PC-9 (cell line): ENCODE measurements at regions not wholly inside any gene's neighbourhood (a gene's known extent, or its start where the extent isn't known, plus 50 kb on each side); places are given as distances from the start of the nearest gene placed in this dataset.
"Not testable (repeated sequence)": the region's sequence is repeated elsewhere in the genome, so short reads cannot be mapped to it uniquely, and the experiment has no call there.

Experiments used
- BruUV-seq: library from RNA; stranded (reverse); fragments of 400-500 nt; replicated peaks from 2 replicates; lab custom pipeline; 2021; lab: Mats Ljungman, UMichigan
- CTCF ChIA-PET: fragments of 300-600 bp; sonication (Branson Sonifier 250); formaldehyde crosslinking; loops from one replicate; lab custom pipeline; 2022; ENCODE audit warnings: antibody characterized with exemption; lab: Charles Lee
- POLR2A ChIA-PET: fragments of 300-600 bp; sonication (Branson Sonifier 250); formaldehyde crosslinking; loops from one replicate; lab custom pipeline; 2022; ENCODE audit warnings: antibody characterized with exemption; ENCODE audit not compliant: unreplicated experiment; lab: Charles Lee
- DNase-seq, 2 experiments: peaks; one replicate each; pipeline versions ENCODE4 v3.0.0 to v3.0.0-alpha.2; 2015 to 2022; ENCODE audit warnings: mixed read lengths in 1 of 2
- H2AFZ ChIP-seq: fragments of 200-600 bp; sonication (generic); 2 replicates; pipeline ENCODE4 v1.8.1; 2017; ENCODE audit warnings: antibody characterized with exemption
- H3F3A ChIP-seq: fragments of 200-600 bp; sonication (generic); 2 replicates; pipeline ENCODE4 v1.8.1; 2017; ENCODE audit warnings: antibody characterized with exemption, mild to moderate bottlenecking, low read depth; ENCODE audit not compliant: insufficient read depth
- H3K27ac ChIP-seq: fragments of 200-600 bp; sonication (generic); 2 replicates; pipeline ENCODE4 v1.6.1; 2016; ENCODE audit warnings: mixed run types
- H3K27me3 ChIP-seq: fragments of 200-600 bp; sonication (generic); 2 replicates; pipeline ENCODE4 v1.6.1; 2016; ENCODE audit warnings: low read depth, mixed run types; ENCODE audit not compliant: insufficient read depth
- H3K36me3 ChIP-seq: fragments of 200-600 bp; sonication (generic); 2 replicates; pipeline ENCODE4 v1.6.1; 2016; ENCODE audit warnings: low read depth, mixed run types
- H3K4me1 ChIP-seq: fragments of 200-600 bp; sonication (generic); replicated peaks from 2 replicates; pipeline ENCODE4 v1.6.1; 2016; ENCODE audit warnings: mixed run types; ENCODE audit not compliant: insufficient read depth
- H3K4me2 ChIP-seq: fragments of 200-600 bp; sonication (generic); 2 replicates; pipeline ENCODE4 v1.6.1; 2017; ENCODE audit warnings: mixed run types
- H3K4me3 ChIP-seq: fragments of 200-600 bp; sonication (generic); 2 replicates; pipeline ENCODE4 v1.6.1; 2016; ENCODE audit warnings: mixed run types
- H3K79me2 ChIP-seq: fragments of 200-600 bp; sonication (generic); 2 replicates; pipeline ENCODE4 v1.6.1; 2017; ENCODE audit warnings: low read depth, mixed run types
- H3K9me2 ChIP-seq: fragments of 200-600 bp; sonication (generic); 2 replicates; pipeline ENCODE4 v1.8.1; 2017; ENCODE audit warnings: mild to moderate bottlenecking; ENCODE audit not compliant: insufficient read depth
- H3K9me3 ChIP-seq: fragments of 200-600 bp; sonication (generic); 2 replicates; pipeline ENCODE4 v1.8.1; 2016; ENCODE audit warnings: low read depth; ENCODE audit not compliant: insufficient read depth
- H4K20me1 ChIP-seq: fragments of 200-600 bp; sonication (generic); 2 replicates; pipeline ENCODE4 v1.8.1; 2017; ENCODE audit not compliant: insufficient read depth
- EZH2 ChIP-seq: fragments of 200-600 bp; sonication (generic); IDR thresholded peaks from 2 replicates; pipeline ENCODE4 v1.8.0; 2017; ENCODE audit warnings: antibody characterized with exemption, low read depth
- intact Hi-C: fragments of 100-400 bp; cut with micrococcal nuclease; formaldehyde crosslinking; loops from one replicate; pipeline ENCODE4 v1.10.0; 2022; ENCODE audit not compliant: unreplicated experiment
- TF ChIP-seq, protein P1 (sequence below): fragments of 200-600 bp; sonication (generic); conservative IDR thresholded peaks from 2 replicates; pipeline ENCODE4 v1.6.1; 2017; ENCODE audit warnings: mixed run types, antibody characterized with exemption, mild to moderate bottlenecking, moderate library complexity

DNA sequence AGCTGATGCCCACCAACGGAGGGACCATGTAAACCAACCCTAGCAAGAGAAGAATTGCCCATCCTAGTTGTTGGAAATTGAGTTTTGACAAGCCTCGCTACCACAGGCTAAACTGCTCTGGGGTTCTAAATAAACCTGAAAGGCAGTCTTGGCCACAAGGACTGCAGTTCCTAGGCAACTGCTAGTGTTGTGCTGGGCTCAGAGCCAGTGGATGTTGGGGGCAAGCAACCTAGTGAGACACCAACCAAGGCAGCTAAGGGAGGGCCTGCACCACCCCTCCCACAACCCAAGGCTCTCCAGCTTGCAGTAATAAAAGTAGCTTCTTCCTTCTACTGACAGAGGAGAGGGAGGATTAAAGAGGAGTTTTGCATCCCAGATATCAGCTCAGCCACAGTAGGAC lies 102.4 kb upstream of the PKN2 start:
- no peak overlapping the region for H3K4me2 ChIP-seq
- H3K27me3 ChIP-seq = no peaks in the 10 kb centered on the region
- CTCF ChIA-PET = no interaction called here
- H3K9me3 ChIP-seq = no peaks in the 10 kb centered on the region
- H3K4me1 ChIP-seq = no peaks in the 10 kb centered on the region
- H2AFZ ChIP-seq = no peak overlapping the region
- no peak for DNase-seq
- no peak overlapping the region for H3K4me3 ChIP-seq
- intact Hi-C loops = no loop called here
- peaks cover 9% of the 10 kb centered on the region; the same call in 1 of the 2 replicates for H3K9me2 ChIP-seq
- no peaks in the 10 kb centered on the region for H3K79me2 ChIP-seq
- POLR2A ChIA-PET = no interaction called here
- no TSS peak for BruUV-seq
- no peaks in the 10 kb centered on the region for H4K20me1 ChIP-seq
- H3F3A ChIP-seq = no peaks in the 10 kb centered on the region
- no peaks in the 10 kb centered on the region for H3K36me3 ChIP-seq
- no peak for TF ChIP-seq EZH2
- no peak overlapping the region for H3K27ac ChIP-seq

DNA sequence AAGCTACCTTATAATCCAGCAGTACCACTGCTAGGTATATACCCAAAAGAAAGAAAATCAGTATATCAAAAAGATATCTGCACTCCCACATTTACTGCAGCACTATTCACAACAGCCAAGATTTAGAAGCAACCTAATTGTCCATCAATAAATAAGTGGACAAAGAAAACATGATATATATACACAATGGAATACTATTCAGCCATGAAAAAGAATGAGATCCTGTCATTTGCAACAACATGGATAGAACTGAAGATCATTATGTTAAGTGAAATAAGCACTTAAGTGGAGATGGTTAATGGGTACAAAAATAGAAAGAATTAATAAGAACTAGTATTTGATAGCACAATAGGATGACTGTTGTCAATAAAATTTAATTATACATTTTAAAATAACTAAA lies 90.7 kb upstream of the PKN2 start:
- no TSS peak for BruUV-seq

DNA sequence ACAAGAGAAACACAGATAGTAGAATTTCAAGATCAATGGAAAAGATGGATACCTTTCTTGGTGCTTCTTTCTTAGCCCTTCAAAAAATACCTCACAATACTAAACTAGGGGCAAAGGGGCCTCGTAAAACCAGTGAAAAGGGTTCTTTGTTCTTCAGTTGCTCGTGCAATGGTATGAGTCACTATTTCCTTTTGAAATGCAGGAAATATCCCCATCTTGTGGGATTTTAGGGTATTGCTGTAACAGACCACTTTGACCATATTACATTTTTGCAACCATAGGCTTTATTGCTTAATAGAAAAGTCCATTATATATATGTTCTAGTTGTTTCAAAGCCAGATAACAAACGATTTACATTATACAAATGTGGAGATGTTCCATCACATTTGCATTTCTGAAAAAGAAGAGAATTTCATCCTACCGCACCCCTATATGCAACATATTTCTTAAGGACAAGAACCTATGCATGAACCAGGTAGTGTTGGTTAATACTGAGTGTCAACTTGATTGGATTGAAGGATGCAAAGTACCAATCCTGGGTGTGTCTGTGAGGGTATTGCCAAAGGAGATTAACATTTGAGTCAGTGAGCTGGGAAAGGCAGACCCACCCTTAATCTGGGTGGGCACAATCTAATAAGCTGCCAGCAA lies 88.6 kb upstream of the PKN2 start:
- POLR2A ChIA-PET = no interaction called here
- Histone ChIP-seq H3K27ac (no peak overlapping the region), H3K79me2 (no peaks in the 10 kb centered on the region), H3K4me1 (no peaks in the 10 kb centered on the region), H3F3A (no peaks in the 10 kb centered on the region), H3K9me2 (no peaks in the 10 kb centered on the region), H3K4me2 (no peak overlapping the region), H3K36me3 (no peaks in the 10 kb centered on the region), H3K9me3 (peaks cover 6% of the 10 kb centered on the region; the same call in 1 of the 2 replicates), H3K27me3 (no peaks in the 10 kb centered on the region), H4K20me1 (no peaks in the 10 kb centered on the region), H3K4me3 (no peak overlapping the region), H2AFZ (no peak overlapping the region)
- no TSS peak for BruUV-seq
- TF ChIP-seq, protein P1, sequence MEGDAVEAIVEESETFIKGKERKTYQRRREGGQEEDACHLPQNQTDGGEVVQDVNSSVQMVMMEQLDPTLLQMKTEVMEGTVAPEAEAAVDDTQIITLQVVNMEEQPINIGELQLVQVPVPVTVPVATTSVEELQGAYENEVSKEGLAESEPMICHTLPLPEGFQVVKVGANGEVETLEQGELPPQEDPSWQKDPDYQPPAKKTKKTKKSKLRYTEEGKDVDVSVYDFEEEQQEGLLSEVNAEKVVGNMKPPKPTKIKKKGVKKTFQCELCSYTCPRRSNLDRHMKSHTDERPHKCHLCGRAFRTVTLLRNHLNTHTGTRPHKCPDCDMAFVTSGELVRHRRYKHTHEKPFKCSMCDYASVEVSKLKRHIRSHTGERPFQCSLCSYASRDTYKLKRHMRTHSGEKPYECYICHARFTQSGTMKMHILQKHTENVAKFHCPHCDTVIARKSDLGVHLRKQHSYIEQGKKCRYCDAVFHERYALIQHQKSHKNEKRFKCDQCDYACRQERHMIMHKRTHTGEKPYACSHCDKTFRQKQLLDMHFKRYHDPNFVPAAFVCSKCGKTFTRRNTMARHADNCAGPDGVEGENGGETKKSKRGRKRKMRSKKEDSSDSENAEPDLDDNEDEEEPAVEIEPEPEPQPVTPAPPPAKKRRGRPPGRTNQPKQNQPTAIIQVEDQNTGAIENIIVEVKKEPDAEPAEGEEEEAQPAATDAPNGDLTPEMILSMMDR = peak; percentile 84
- TF ChIP-seq EZH2 = no peak
- intact Hi-C loops = no loop called here
- CTCF ChIA-PET = interaction anchor here (0.7 kb wide), 1 partner anchor 436 kb away, joined by 6 read pairs; no protein-coding TSS in a partner anchor
- DNase-seq = peak in 1 of 2 experiments; percentile 64

More for the DNA sequence above, 90.7 kb upstream of the PKN2 start:
- H3F3A ChIP-seq = no peaks in the 10 kb centered on the region
- H3K79me2 ChIP-seq = no peaks in the 10 kb centered on the region
- no peak overlapping the region for H3K4me2 ChIP-seq
- TF ChIP-seq EZH2 = no peak
- TF ChIP-seq, protein P1 = no peak
- no peaks in the 10 kb centered on the region for H3K4me1 ChIP-seq
- H3K9me2 ChIP-seq = no peaks in the 10 kb centered on the region
- H3K27ac ChIP-seq = no peak overlapping the region
- no peak overlapping the region for H3K4me3 ChIP-seq
- DNase-seq = no peak
- H2AFZ ChIP-seq = no peak overlapping the region
- H3K36me3 ChIP-seq = no peaks in the 10 kb centered on the region
- no peaks in the 10 kb centered on the region for H4K20me1 ChIP-seq
- intact Hi-C loops = no loop called here
- CTCF ChIA-PET = no interaction called here
- H3K27me3 ChIP-seq = no peaks in the 10 kb centered on the region
- POLR2A ChIA-PET = no interaction called here
- peaks cover 6% of the 10 kb centered on the region; the same call in 1 of the 2 replicates for H3K9me3 ChIP-seq

DNA sequence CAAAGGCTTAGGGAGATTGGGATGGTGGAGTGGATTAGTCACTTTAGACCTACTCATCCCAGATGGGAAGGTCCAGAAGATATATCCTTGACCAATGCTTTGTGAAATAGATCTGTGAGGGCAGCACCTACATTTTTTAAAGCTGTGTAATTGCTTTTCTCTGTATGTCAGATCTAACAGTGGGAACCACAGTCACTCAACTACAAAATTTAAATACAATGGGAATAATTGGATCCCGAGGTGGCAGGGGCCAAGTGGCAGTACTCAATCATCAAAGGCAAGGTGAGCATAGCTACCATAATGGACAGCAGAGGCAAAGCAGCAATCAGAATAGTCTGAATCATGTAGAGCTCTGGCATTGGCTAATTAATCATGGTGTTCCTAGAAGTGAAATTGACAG lies 86.1 kb upstream of the PKN2 start:
- H2AFZ ChIP-seq, intact Hi-C loops, H3K36me3 ChIP-seq, H3K4me2 ChIP-seq, H3K79me2 ChIP-seq, H3K4me1 ChIP-seq, POLR2A ChIA-PET, H3K27me3 ChIP-seq, CTCF ChIA-PET, H3K9me3 ChIP-seq, H3K4me3 ChIP-seq, H3K27ac ChIP-seq, H4K20me1 ChIP-seq, H3F3A ChIP-seq, BruUV-seq, H3K9me2 ChIP-seq, DNase-seq: not testable (repeated sequence)
